H1 (cell line): ENCODE measurements at regions not wholly inside any gene's neighbourhood (a gene's known extent, or its start where the extent isn't known, plus 50 kb on each side); places are given as distances from the start of the nearest gene placed in this dataset.

Source experiments
- CTCF ChIA-PET: fragments of 300-600 bp; sonication (Branson Sonifier 250); formaldehyde crosslinking; loops from one replicate; lab custom pipeline; 2021; ENCODE audit not compliant: partially characterized antibody; lab: Charles Lee
- POLR2A ChIA-PET: fragments of 300-600 bp; sonication (Branson Sonifier 250); formaldehyde crosslinking; loops from one replicate; lab custom pipeline; 2021; ENCODE audit warnings: inconsistent platforms; ENCODE audit not compliant: partially characterized antibody; lab: Charles Lee
- DNase-seq, 2 experiments: peaks; one replicate each; pipeline versions ENCODE4 v3.0.0 to v3.0.0-alpha.2; 2010 to 2022; ENCODE audit warnings: low spot score in 2 of 2, low read depth in 1 of 2, mixed read lengths in 1 of 2
- FAIRE-seq: peaks from 2 replicates; lab custom pipeline; 2011; peaks lifted over from hg19 to GRCh38; lab: Jason Lieb, UNC
- H2AFZ ChIP-seq: 2 replicates; pipeline ENCODE4 v1.8.1; 2012; ENCODE audit warnings: low read length, inconsistent platforms
- H2AK5ac ChIP-seq: 2 replicates; pipeline ENCODE4 v1.6.1; 2013; ENCODE audit warnings: low read depth, low read length
- H2BK120ac ChIP-seq: replicated peaks from 2 replicates; pipeline ENCODE3; 2013; ENCODE audit warnings: low read depth, low read length, inconsistent platforms
- H2BK12ac ChIP-seq: 2 replicates; pipeline ENCODE4 v1.6.1; 2013; ENCODE audit warnings: low read depth, low read length
- H2BK15ac ChIP-seq: 2 replicates; pipeline ENCODE4 v1.6.1; 2013; ENCODE audit warnings: low read length
- H2BK20ac ChIP-seq: 2 replicates; pipeline ENCODE4 v1.6.1; 2013; ENCODE audit warnings: low read length
- H2BK5ac ChIP-seq: 2 replicates; pipeline ENCODE4 v1.6.1; 2013; ENCODE audit warnings: low read depth, low read length
- H3K14ac ChIP-seq: 2 replicates; pipeline ENCODE4 v1.6.1; 2013; ENCODE audit warnings: inconsistent platforms; ENCODE audit not compliant: insufficient read length
- H3K18ac ChIP-seq: 2 replicates; pipeline ENCODE4 v1.6.1; 2013; ENCODE audit warnings: low read length; ENCODE audit errors: extremely low read depth
- H3K23ac ChIP-seq: 2 replicates; pipeline ENCODE4 v1.6.1; 2013; ENCODE audit warnings: inconsistent platforms; ENCODE audit not compliant: insufficient read length
- H3K23me2 ChIP-seq: 2 replicates; pipeline ENCODE4 v1.6.1; 2013; ENCODE audit warnings: low read depth, low read length
- H3K27ac ChIP-seq: 2 replicates; pipeline ENCODE4 v1.6.1; 2011; ENCODE audit warnings: low read depth, low read length, inconsistent platforms
- H3K27me3 ChIP-seq, 4 experiments: replicated peaks in 1 of 4; 1 replicate in 1 of 4; 2 replicates in 3 of 4; pipeline versions ENCODE4 v1.6.1 to v1.8.1; 2011 to 2013; ENCODE audit warnings: low read length in 3 of 4, mild to moderate bottlenecking in 3 of 4, inconsistent platforms in 2 of 4, mixed read lengths in 2 of 4, moderate library complexity in 1 of 4; ENCODE audit not compliant: control insufficient read depth in 3 of 4, insufficient read depth in 3 of 4; ENCODE audit errors: extremely low read depth in 1 of 4
- H3K36me3 ChIP-seq, 4 experiments: 2 replicates each; pipeline versions ENCODE4 v1.6.1 to v1.8.1; 2011 to 2013; ENCODE audit warnings: mild to moderate bottlenecking in 4 of 4, low read length in 3 of 4, moderate library complexity in 2 of 4, control low read depth in 1 of 4, inconsistent platforms in 1 of 4; ENCODE audit not compliant: insufficient read depth in 4 of 4, control insufficient read depth in 2 of 4
- H3K4ac ChIP-seq: replicated peaks from 2 replicates; pipeline ENCODE3; 2013; ENCODE audit warnings: low read length, low read depth, mixed read lengths, inconsistent platforms; ENCODE audit not compliant: insufficient read length
- H3K4me1 ChIP-seq, 4 experiments: replicated peaks in 1 of 4; 1 replicate in 1 of 4; 2 replicates in 3 of 4; pipeline versions ENCODE4 v1.6.1 to v1.8.1; 2011 to 2013; ENCODE audit warnings: low read length in 3 of 4, inconsistent platforms in 2 of 4, mixed read lengths in 1 of 4; ENCODE audit not compliant: insufficient read depth in 4 of 4, control insufficient read depth in 3 of 4
- H3K4me2 ChIP-seq, 2 experiments: 2 replicates each; pipeline versions ENCODE4 v1.6.1 to v1.8.1; 2011 to 2013; ENCODE audit warnings: low read depth in 2 of 2, low read length in 2 of 2, control low read depth in 1 of 2, inconsistent platforms in 1 of 2, mild to moderate bottlenecking in 1 of 2; ENCODE audit not compliant: insufficient read depth in 1 of 2
- H3K4me3 ChIP-seq, 4 experiments: fragments of 200-600, 300-600 bp in 1 of 4; sonication (generic), shearing (Covaris generic), sonication (Bioruptor Twin) in 1 of 4; 2 replicates each; pipeline versions ENCODE4 v1.5.1 to v1.8.1; 2011 to 2016; ENCODE audit warnings: low read length in 4 of 4, low read depth in 3 of 4, control low read depth in 2 of 4, inconsistent platforms in 2 of 4, mild to moderate bottlenecking in 2 of 4, mixed read lengths in 1 of 4, moderate library complexity in 1 of 4; ENCODE audit not compliant: insufficient read depth in 2 of 4; ENCODE audit errors: extremely low read depth in 1 of 4
- H3K56ac ChIP-seq: replicated peaks from 2 replicates; pipeline ENCODE3; 2013; ENCODE audit warnings: low read depth, mild to moderate bottlenecking, mixed read lengths, low read length, inconsistent platforms; ENCODE audit not compliant: insufficient read length
- H3K79me1 ChIP-seq: 2 replicates; pipeline ENCODE4 v1.6.1; 2013; ENCODE audit warnings: low read depth, low read length, control low read depth
- H3K79me2 ChIP-seq, 2 experiments: 2 replicates each; pipeline versions ENCODE4 v1.6.1 to v1.8.1; 2012 to 2013; ENCODE audit warnings: low read length in 2 of 2, mild to moderate bottlenecking in 2 of 2, inconsistent platforms in 1 of 2; ENCODE audit not compliant: insufficient read depth in 2 of 2, control insufficient read depth in 1 of 2
- H3K9ac ChIP-seq, 4 experiments: replicated peaks in 1 of 4; 1 replicate in 1 of 4; 2 replicates in 3 of 4; pipeline versions ENCODE4 v1.6.1 to v1.8.1; 2011 to 2013; ENCODE audit warnings: low read depth in 3 of 4, low read length in 3 of 4, control low read depth in 2 of 4, mild to moderate bottlenecking in 2 of 4, moderate library complexity in 2 of 4, inconsistent platforms in 1 of 4; ENCODE audit errors: extremely low read depth in 1 of 4
- H3K9me3 ChIP-seq, 2 experiments: 2 replicates each; pipeline versions ENCODE4 v1.6.1 to v1.8.1; 2012 to 2013; ENCODE audit warnings: mild to moderate bottlenecking in 2 of 2, moderate library complexity in 2 of 2, control low read depth in 1 of 2, inconsistent platforms in 1 of 2, low read depth in 1 of 2, low read length in 1 of 2, mixed read lengths in 1 of 2; ENCODE audit not compliant: insufficient read depth in 2 of 2
- H4K20me1 ChIP-seq, 2 experiments: replicated peaks in 1 of 2; 2 replicates each; pipeline versions ENCODE3 to v1.8.1; 2011 to 2013; ENCODE audit warnings: inconsistent platforms in 2 of 2, low read length in 2 of 2, mild to moderate bottlenecking in 1 of 2; ENCODE audit not compliant: insufficient read depth in 2 of 2, control insufficient read depth in 1 of 2
- H4K5ac ChIP-seq: 2 replicates; pipeline ENCODE4 v1.6.1; 2013; ENCODE audit warnings: low read length, low read depth, mixed read lengths, inconsistent platforms; ENCODE audit not compliant: insufficient read length
- H4K8ac ChIP-seq: 2 replicates; pipeline ENCODE4 v1.8.0; 2013; ENCODE audit warnings: mild to moderate bottlenecking, moderate library complexity, low read length, inconsistent platforms; ENCODE audit not compliant: insufficient read depth; ENCODE audit errors: extremely low read depth
- H4K91ac ChIP-seq: replicated peaks from 2 replicates; pipeline ENCODE3; 2013; ENCODE audit warnings: low read length, mixed read lengths, inconsistent platforms; ENCODE audit not compliant: insufficient read length
- EZH2 ChIP-seq: fragments of 200-600 bp; sonication (generic); IDR thresholded peaks from 2 replicates; pipeline ENCODE4 v1.7.1; 2012; ENCODE audit warnings: low read depth, mild to moderate bottlenecking, moderate library complexity, low read length, inconsistent platforms; ENCODE audit not compliant: severe bottlenecking
- RBBP5 ChIP-seq: IDR thresholded peaks from 2 replicates; pipeline ENCODE4 v1.7.1; 2012; ENCODE audit warnings: low read depth, mild to moderate bottlenecking, inconsistent platforms, low read length, moderate library complexity, borderline replicate concordance
- SRF ChIP-seq: IDR thresholded peaks from 2 replicates; pipeline ENCODE4 v1.6.1; 2011; ENCODE audit warnings: mild to moderate bottlenecking, low read depth, low read length, moderate library complexity
- WGBS, 2 experiments: shearing (Covaris generic) in 1 of 2; methylation state at CpG; one replicate each; pipeline versions ENCODE4 v1.1.6 to v1.1.7; 2013 to 2015; ENCODE audit warnings: low lambda C conversion rate in 2 of 2, mixed read lengths in 2 of 2, inconsistent platforms in 1 of 2, low coverage in 1 of 2, missing lambda C conversion rate in 1 of 2; ENCODE audit not compliant: insufficient replicate concordance in 2 of 2, insufficient coverage in 1 of 2, insufficient read length in 1 of 2; ENCODE audit errors: extremely low coverage in 1 of 2, missing lambda C conversion rate in 1 of 2; 5-methylcytosine and 5-hydroxymethylcytosine counted together
- TF ChIP-seq, protein P1 (sequence below): IDR thresholded peaks from 2 replicates; pipeline ENCODE4 v1.6.1; 2012; ENCODE audit warnings: low read length, inconsistent platforms
- TF ChIP-seq, protein P2 (sequence below): IDR thresholded peaks from 2 replicates; pipeline ENCODE4 v1.6.1; 2011; ENCODE audit warnings: low read length, improper control_type of control experiment

DNA sequence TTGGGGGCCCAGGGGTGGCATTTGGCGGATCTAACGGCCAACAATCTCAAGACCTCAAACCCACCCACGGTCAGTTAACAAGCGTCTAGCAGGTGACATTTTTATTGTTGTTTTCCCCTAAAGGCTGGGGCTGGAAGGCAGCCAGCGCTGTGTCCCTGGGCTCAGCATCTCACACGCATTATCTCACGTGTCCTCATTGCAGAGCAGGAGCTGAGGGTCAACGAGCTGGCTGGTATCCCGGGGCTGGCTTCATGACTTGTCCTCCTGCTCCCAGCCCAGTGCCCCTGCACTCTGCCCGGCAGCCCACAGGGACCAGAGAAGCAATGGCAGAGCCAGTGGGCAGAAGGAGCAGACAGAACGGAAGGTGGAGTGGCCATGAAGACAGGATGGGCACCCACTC is 54.4 kb upstream of the TMEM273 start:
- Histone ChIP-seq H4K5ac (no peak overlapping the region), H3K27ac (no peak overlapping the region), H3K4me1 (peaks cover 0 to 8% (median 5%) of the 10 kb centered on the region in 4 experiments; a peak in 5 of 7 replicates), H3K27me3 (peaks cover 5 to 25% (median 22%) of the 10 kb centered on the region in 4 experiments), H3K56ac (no peak overlapping the region), H2BK120ac (no peak overlapping the region), H3K14ac (no peak overlapping the region), H3K36me3 (no peaks in the 10 kb centered on the region), H3K4me2 (peak overlapping the region; percentile 6 to 49; a peak in 1 of 4 replicates), H3K23ac (no peak overlapping the region), H3K9ac (no peak overlapping the region; a peak in 1 of 7 replicates), H3K79me2 (no peaks in the 10 kb centered on the region), H3K23me2 (no peaks in the 10 kb centered on the region), H2BK15ac (no peak overlapping the region), H3K79me1 (no peaks in the 10 kb centered on the region), H2BK5ac (no peak overlapping the region), H3K9me3 (no peaks in the 10 kb centered on the region), H3K4me3 (0 out of 8 replicates have a peak overlapping the region, but pooled peaks of 1 of the 4 experiments have one; percentile 12), H3K4ac (no peak overlapping the region), H2BK20ac (no peak overlapping the region), H2AFZ (no peak overlapping the region), H2AK5ac (no peak overlapping the region), H4K91ac (no peak overlapping the region), H4K20me1 (no peaks in the 10 kb centered on the region), H4K8ac (no peak overlapping the region), H2BK12ac (no peak overlapping the region), H3K18ac (no peak overlapping the region)
- FAIRE-seq (no peak), DNase-seq (no peak)
- TF ChIP-seq RBBP5 (no peak), SRF (no peak), EZH2 (no peak)
- TF ChIP-seq, protein P1, sequence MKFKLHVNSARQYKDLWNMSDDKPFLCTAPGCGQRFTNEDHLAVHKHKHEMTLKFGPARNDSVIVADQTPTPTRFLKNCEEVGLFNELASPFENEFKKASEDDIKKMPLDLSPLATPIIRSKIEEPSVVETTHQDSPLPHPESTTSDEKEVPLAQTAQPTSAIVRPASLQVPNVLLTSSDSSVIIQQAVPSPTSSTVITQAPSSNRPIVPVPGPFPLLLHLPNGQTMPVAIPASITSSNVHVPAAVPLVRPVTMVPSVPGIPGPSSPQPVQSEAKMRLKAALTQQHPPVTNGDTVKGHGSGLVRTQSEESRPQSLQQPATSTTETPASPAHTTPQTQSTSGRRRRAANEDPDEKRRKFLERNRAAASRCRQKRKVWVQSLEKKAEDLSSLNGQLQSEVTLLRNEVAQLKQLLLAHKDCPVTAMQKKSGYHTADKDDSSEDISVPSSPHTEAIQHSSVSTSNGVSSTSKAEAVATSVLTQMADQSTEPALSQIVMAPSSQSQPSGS, result no peak
- TF ChIP-seq, protein P2, sequence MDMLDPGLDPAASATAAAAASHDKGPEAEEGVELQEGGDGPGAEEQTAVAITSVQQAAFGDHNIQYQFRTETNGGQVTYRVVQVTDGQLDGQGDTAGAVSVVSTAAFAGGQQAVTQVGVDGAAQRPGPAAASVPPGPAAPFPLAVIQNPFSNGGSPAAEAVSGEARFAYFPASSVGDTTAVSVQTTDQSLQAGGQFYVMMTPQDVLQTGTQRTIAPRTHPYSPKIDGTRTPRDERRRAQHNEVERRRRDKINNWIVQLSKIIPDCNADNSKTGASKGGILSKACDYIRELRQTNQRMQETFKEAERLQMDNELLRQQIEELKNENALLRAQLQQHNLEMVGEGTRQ, result no peak
- 89% methylated on average over 10 of the region's 11 CpGs; no CpG with 5 or more reads in 1 of the 2 experiments for WGBS, 2 experiments
- CTCF ChIA-PET, result no interaction called here
- POLR2A ChIA-PET, result no interaction called here
